Endothelial cell of umbilical vein (primary cell): ENCODE measurements at regions not wholly inside any gene's neighbourhood (a gene's known extent, or its start where the extent isn't known, plus 50 kb on each side); places are given as distances from the start of the nearest gene placed in this dataset.

ENCODE experiments used
- BruUV-seq: library from RNA; stranded (reverse); fragments of 400-500 nt; replicated peaks from 2 replicates; lab custom pipeline; 2021; lab: Mats Ljungman, UMichigan
- CTCF ChIA-PET: fragments of 300-600, 350-600 bp; sonication (Branson Sonifier 250); formaldehyde crosslinking; loops from one replicate; lab custom pipeline; 2021; ENCODE audit warnings: antibody characterized with exemption, inconsistent platforms; lab: Charles Lee
- POLR2A ChIA-PET: fragments of 300-600, 350-600 bp; sonication (Branson Sonifier 250); formaldehyde crosslinking; loops from one replicate; lab custom pipeline; 2021; ENCODE audit warnings: antibody characterized with exemption, inconsistent platforms; lab: Charles Lee
- DNase-seq: peaks from one replicate; pipeline ENCODE4 v3.0.0-alpha.2; 2011; ENCODE audit warnings: low read depth, low spot score
- FAIRE-seq: peaks from 2 replicates; lab custom pipeline; 2011; peaks lifted over from hg19 to GRCh38; lab: Jason Lieb, UNC
- H2AFZ ChIP-seq: 2 replicates; pipeline ENCODE4 v1.6.0; 2012; ENCODE audit warnings: low read depth, low read length, control low read depth, inconsistent platforms
- H3K27ac ChIP-seq: 2 replicates; pipeline ENCODE4 v1.5.1; 2011; ENCODE audit warnings: low read depth, mild to moderate bottlenecking, control low read depth, low read length, moderate library complexity; ENCODE audit not compliant: insufficient read depth
- H3K27me3 ChIP-seq, 2 experiments: 2 replicates each; pipeline versions ENCODE4 v1.6.0 to v1.6.1; 2011; ENCODE audit warnings: low read length in 2 of 2, mixed read lengths in 1 of 2; ENCODE audit not compliant: control insufficient read depth in 2 of 2, insufficient read depth in 2 of 2
- H3K36me3 ChIP-seq, 2 experiments: 2 replicates in 1 of 2; 3 replicates in 1 of 2; pipeline ENCODE4 v1.5.1; 2011; ENCODE audit warnings: low read length in 2 of 2, mild to moderate bottlenecking in 1 of 2, moderate library complexity in 1 of 2; ENCODE audit not compliant: control insufficient read depth in 2 of 2, insufficient read depth in 2 of 2; ENCODE audit errors: extremely low read depth in 1 of 2
- H3K4me1 ChIP-seq: 3 replicates; pipeline ENCODE4 v1.5.1; 2011; ENCODE audit warnings: mild to moderate bottlenecking, low read length; ENCODE audit not compliant: control insufficient read depth, insufficient read depth; ENCODE audit errors: extremely low read depth
- H3K4me2 ChIP-seq: 2 replicates; pipeline ENCODE4 v1.6.1; 2011; ENCODE audit warnings: low read length, control low read depth, mixed read lengths; ENCODE audit not compliant: insufficient read depth
- H3K4me3 ChIP-seq, 3 experiments: fragments of 200-600 bp in 1 of 3; sonication (generic), shearing (Covaris generic) in 1 of 3; replicated peaks in 1 of 3; 2 replicates each; pipeline ENCODE4 v1.5.1; 2011 to 2016; ENCODE audit warnings: control low read depth in 3 of 3, low read length in 3 of 3, mild to moderate bottlenecking in 2 of 3, inconsistent platforms in 1 of 3, low read depth in 1 of 3, moderate library complexity in 1 of 3; ENCODE audit not compliant: insufficient read depth in 1 of 3
- H3K79me2 ChIP-seq: 2 replicates; pipeline ENCODE4 v1.6.0; 2012; ENCODE audit warnings: low read length, inconsistent platforms; ENCODE audit not compliant: control insufficient read depth, insufficient read depth
- H3K9ac ChIP-seq: replicated peaks from 2 replicates; pipeline ENCODE3; 2011; ENCODE audit warnings: low read length, control low read depth; ENCODE audit not compliant: insufficient read depth; ENCODE audit errors: extremely low read depth
- H3K9me1 ChIP-seq: replicated peaks from 3 replicates; pipeline ENCODE4 v1.6.0; 2011; ENCODE audit warnings: mild to moderate bottlenecking, low read length; ENCODE audit not compliant: control insufficient read depth, insufficient read depth; ENCODE audit errors: extremely low read depth
- H3K9me3 ChIP-seq: replicated peaks from 2 replicates; pipeline ENCODE4 v1.5.1; 2012; ENCODE audit warnings: low read length, inconsistent platforms; ENCODE audit not compliant: control insufficient read depth, insufficient read depth
- H4K20me1 ChIP-seq: replicated peaks from 2 replicates; pipeline ENCODE3; 2011; ENCODE audit warnings: mild to moderate bottlenecking, low read length; ENCODE audit not compliant: control insufficient read depth, insufficient read depth; ENCODE audit errors: extremely low read depth
- CTCF ChIP-seq, 2 donors: IDR thresholded peaks; 1 replicate in 1 of 2; 2 replicates in 1 of 2; pipeline ENCODE4 v1.5.1; 2011; ENCODE audit warnings: low read length in 2 of 2, mild to moderate bottlenecking in 2 of 2, moderate library complexity in 2 of 2, control low read depth in 1 of 2, inconsistent platforms in 1 of 2, low read depth in 1 of 2; ENCODE audit not compliant: insufficient read depth in 1 of 2; ENCODE audit errors: extremely low read depth in 1 of 2
- EZH2 ChIP-seq: IDR thresholded peaks from 2 replicates; pipeline ENCODE4 v1.6.1; 2012; ENCODE audit warnings: borderline replicate concordance, low read depth, mild to moderate bottlenecking, moderate library complexity, low read length, inconsistent platforms; ENCODE audit not compliant: severe bottlenecking
- FOS ChIP-seq: IDR thresholded peaks from 2 replicates; pipeline ENCODE4 v1.6.1; 2011; ENCODE audit warnings: mild to moderate bottlenecking, low read length, moderate library complexity, borderline replicate concordance; ENCODE audit not compliant: insufficient read depth
- GATA2 ChIP-seq: IDR thresholded peaks from 2 replicates; pipeline ENCODE4 v1.7.0; 2011; ENCODE audit warnings: low read depth, mild to moderate bottlenecking, moderate library complexity, mixed read lengths, low read length; ENCODE audit not compliant: insufficient read length, insufficient read depth
- JUN ChIP-seq: IDR thresholded peaks from 2 replicates; pipeline ENCODE4 v1.6.1; 2011; ENCODE audit warnings: borderline replicate concordance, low read depth; ENCODE audit not compliant: insufficient read length, insufficient read depth
- MAX ChIP-seq: IDR thresholded peaks from 2 replicates; pipeline ENCODE4 v1.6.1; 2011; ENCODE audit not compliant: insufficient read depth, insufficient read length
- MYC ChIP-seq: IDR thresholded peaks from one replicate; pipeline ENCODE4 v1.6.1; 2011; ENCODE audit warnings: mild to moderate bottlenecking, low read depth, low read length
- POLR2A ChIP-seq: IDR thresholded peaks from 2 replicates; pipeline ENCODE4 v1.6.1; 2012; ENCODE audit warnings: low read depth, mild to moderate bottlenecking, control low read depth, low read length
- POLR2AphosphoS5 ChIP-seq: IDR thresholded peaks from 2 replicates; pipeline ENCODE4 v1.6.1; 2012; ENCODE audit warnings: low read depth, mild to moderate bottlenecking, control low read depth, low read length, moderate library complexity; ENCODE audit not compliant: insufficient read depth
- dilution Hi-C: fragments of 300-500 bp; cut with MboI; formaldehyde crosslinking; loops from one replicate; pipeline ENCODE4 v1.15.0; 2019; ENCODE audit warnings: low sequenced_read_pairs; ENCODE audit not compliant: extremely low pct_ligation_motif_present
- intact Hi-C: fragments of 100-400 bp; cut with micrococcal nuclease; formaldehyde crosslinking; loops from one replicate; pipeline ENCODE4 v1.10.0; 2022

GRCh38 chr5:111585291-111585690, 73.0 kb upstream of the STARD4 start:
- Histone ChIP-seq H3K36me3 (no peaks in the 10 kb centered on the region), H3K4me3 (no peak overlapping the region), H3K9me1 (no peaks in the 10 kb centered on the region), H3K4me1 (peaks cover 29% of the 10 kb centered on the region), H3K27ac (peak overlapping the region; percentile 66), H3K27me3 (no peaks in the 10 kb centered on the region), H3K79me2 (no peaks in the 10 kb centered on the region), H3K4me2 (peak overlapping the region; percentile 67), H4K20me1 (no peaks in the 10 kb centered on the region), H3K9ac (no peak overlapping the region), H3K9me3 (no peaks in the 10 kb centered on the region), H2AFZ (no peak overlapping the region)
- TF ChIP-seq JUN: no peak
- no peak for TF ChIP-seq MAX
- no peak for TF ChIP-seq POLR2A
- no peak for TF ChIP-seq POLR2AphosphoS5
- TF ChIP-seq FOS: no peak
- TF ChIP-seq MYC: no peak
- TF ChIP-seq CTCF (IDR thresholded peaks at IDR 0.05; ENCODE audit: extremely low read depth in 1 of 2, insufficient read depth in 1 of 2, low read depth in 1 of 2, low read length in 2 of 2): no peak
- no peak for TF ChIP-seq EZH2
- no peak for TF ChIP-seq GATA2
- POLR2A ChIA-PET: interaction anchor here (1.4 kb wide), 1 partner anchor 22 kb away, joined by 4 read pairs; no protein-coding TSS in a partner anchor
- dilution Hi-C loops (no loop called here), intact Hi-C loops (loop anchor here (2.0 kb wide), 1 partner anchor 18 kb away; no protein-coding TSS in a partner anchor)
- DNase-seq (no peak), FAIRE-seq (no peak)
- CTCF ChIA-PET: interaction anchor here (0.9 to 2.0 kb wide), 8 partner anchors 12 to 113 kb away, joined by 3 to 11 read pairs (median 4); no protein-coding TSS in a partner anchor
- no TSS peak for BruUV-seq
